NCI-H69 (cell line): ENCODE measurements at regions not wholly inside any gene's neighbourhood (a gene's known extent, or its start where the extent isn't known, plus 50 kb on each side); places are given as distances from the start of the nearest gene placed in this dataset.
A peak's percentile ranks its signal among the peaks of the same experiment; 100 is the strongest.
"Not testable (repeated sequence)": the region's sequence is repeated elsewhere in the genome, so short reads cannot be mapped to it uniquely, and the experiment has no call there.

ENCODE experiments used
- DNase-seq: peaks from one replicate; lab custom pipeline; 2025; lab: John Stamatoyannopoulos, UW

GRCh38 chrX:140447150-140447549 lies 57.7 kb downstream of the SOX3 start:
- no peak for DNase-seq

GRCh38 chrX:140440876-140441275 lies 64.0 kb downstream of the SOX3 start:
- DNase-seq, result peak; percentile 13

GRCh38 chrX:140439476-140439875 lies 65.4 kb downstream of the SOX3 start:
- peak; percentile 74 for DNase-seq

GRCh38 chrX:140434347-140434746 lies 70.5 kb downstream of the SOX3 start:
- no peak for DNase-seq

GRCh38 chrX:140433582-140433981 lies 71.3 kb downstream of the SOX3 start:
- DNase-seq, result no peak

GRCh38 chrX:140432346-140433175 lies 72.3 kb downstream of the SOX3 start:
- peak; percentile 9 for DNase-seq

- DNase-seq, result no peak
Measured at GRCh38 chrX:140431521-140431920, 73.3 kb downstream of the SOX3 start.

GRCh38 chrX:140425712-140426395 lies 79.0 kb downstream of the SOX3 start:
- no peak for DNase-seq

GRCh38 chrX:140422501-140422900 lies 82.4 kb downstream of the SOX3 start:
- no peak for DNase-seq

GRCh38 chrX:140402131-140402530 lies 102.7 kb downstream of the SOX3 start:
- not testable (repeated sequence) for DNase-seq

GRCh38 chrX:140396326-140396725 lies 108.5 kb downstream of the SOX3 start:
- DNase-seq, result not testable (repeated sequence)

GRCh38 chrX:140393507-140393906 lies 111.4 kb downstream of the SOX3 start:
- DNase-seq, result no peak

GRCh38 chrX:140391313-140391712 lies 113.6 kb downstream of the SOX3 start:
- no peak for DNase-seq

- peak; percentile 16 for DNase-seq
Measured at GRCh38 chrX:140389331-140389730, 115.5 kb downstream of the SOX3 start.

GRCh38 chrX:140362861-140363260 lies 142.0 kb downstream of the SOX3 start:
- DNase-seq, result no peak

- no peak for DNase-seq
Measured at GRCh38 chrX:140360924-140361323, 143.9 kb downstream of the SOX3 start.

- peak; percentile 48 for DNase-seq
Measured at GRCh38 chrX:140360284-140360683, 144.6 kb downstream of the SOX3 start.

GRCh38 chrX:140355922-140356321 lies 148.9 kb downstream of the SOX3 start:
- DNase-seq, result no peak

GRCh38 chrX:140355429-140355828 lies 149.4 kb downstream of the SOX3 start:
- no peak for DNase-seq

GRCh38 chrX:140354431-140355120 lies 150.3 kb downstream of the SOX3 start:
- DNase-seq, result peak; percentile 3

GRCh38 chrX:140346729-140347128 lies 158.1 kb downstream of the SOX3 start:
- DNase-seq, result no peak

- DNase-seq, result no peak
Measured at GRCh38 chrX:140343226-140343868, 161.5 kb downstream of the SOX3 start.
